ENCODE measurements at regions not wholly inside any gene's neighbourhood (a gene's known extent, or its start where the extent isn't known, plus 50 kb on each side); places are given as distances from the start of the nearest gene placed in this dataset.

DNA sequence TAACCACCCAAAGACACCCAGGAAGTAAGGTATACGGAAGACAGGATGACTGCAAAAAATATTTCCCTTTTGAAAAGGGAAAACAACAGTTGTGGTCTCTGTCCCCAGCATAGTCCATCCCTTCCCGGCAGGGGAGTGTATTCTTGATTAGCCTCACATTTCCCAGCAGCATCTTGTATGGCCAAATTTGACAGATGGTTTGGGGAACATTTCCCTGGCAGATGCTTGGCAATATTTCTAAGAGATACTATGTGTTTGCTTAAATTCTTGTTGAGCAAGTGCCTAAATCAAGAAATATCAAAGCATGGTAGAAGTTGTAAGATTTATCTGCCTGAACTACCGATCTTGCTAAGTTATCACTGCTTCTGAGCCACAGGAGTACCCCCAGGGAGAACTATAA lies 56.9 kb upstream of the TPK1 start:
- TF ChIP-seq, protein P1, sequence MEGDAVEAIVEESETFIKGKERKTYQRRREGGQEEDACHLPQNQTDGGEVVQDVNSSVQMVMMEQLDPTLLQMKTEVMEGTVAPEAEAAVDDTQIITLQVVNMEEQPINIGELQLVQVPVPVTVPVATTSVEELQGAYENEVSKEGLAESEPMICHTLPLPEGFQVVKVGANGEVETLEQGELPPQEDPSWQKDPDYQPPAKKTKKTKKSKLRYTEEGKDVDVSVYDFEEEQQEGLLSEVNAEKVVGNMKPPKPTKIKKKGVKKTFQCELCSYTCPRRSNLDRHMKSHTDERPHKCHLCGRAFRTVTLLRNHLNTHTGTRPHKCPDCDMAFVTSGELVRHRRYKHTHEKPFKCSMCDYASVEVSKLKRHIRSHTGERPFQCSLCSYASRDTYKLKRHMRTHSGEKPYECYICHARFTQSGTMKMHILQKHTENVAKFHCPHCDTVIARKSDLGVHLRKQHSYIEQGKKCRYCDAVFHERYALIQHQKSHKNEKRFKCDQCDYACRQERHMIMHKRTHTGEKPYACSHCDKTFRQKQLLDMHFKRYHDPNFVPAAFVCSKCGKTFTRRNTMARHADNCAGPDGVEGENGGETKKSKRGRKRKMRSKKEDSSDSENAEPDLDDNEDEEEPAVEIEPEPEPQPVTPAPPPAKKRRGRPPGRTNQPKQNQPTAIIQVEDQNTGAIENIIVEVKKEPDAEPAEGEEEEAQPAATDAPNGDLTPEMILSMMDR (IDR thresholded peaks at IDR 0.05) = no peak
- H3K4me3 Mint-ChIP-seq = no peak overlapping the region
- no peaks in the 10 kb centered on the region for H3K36me3 Mint-ChIP-seq (ENCODE audit: low read depth)
- no peak overlapping the region for H3K27ac Mint-ChIP-seq
- H3K9me3 Mint-ChIP-seq = no peaks in the 10 kb centered on the region
- H3K27me3 Mint-ChIP-seq (ENCODE audit: low read depth, poor library complexity) = no peaks in the 10 kb centered on the region
- no peak for DNase-seq
- H3K4me1 Mint-ChIP-seq = no peaks in the 10 kb centered on the region

All from nephron progenitor cell (in vitro differentiated cells).